BLaER1 treated with 17β-estradiol and CSF1 and Interleukin-3, amounts not matched to agents 10 nM and 100 nM (cell line): ENCODE measurements at regions not wholly inside any gene's neighbourhood (a gene's known extent, or its start where the extent isn't known, plus 50 kb on each side); places are given as distances from the start of the nearest gene placed in this dataset.
"Not testable (repeated sequence)": the region's sequence is repeated elsewhere in the genome, so short reads cannot be mapped to it uniquely, and the experiment has no call there.

Experiments
- H3K27ac ChIP-seq, 11 experiments: shearing (Covaris generic); formaldehyde crosslinking; 2 replicates each; pipeline ENCODE4 v1.8.1; 2022
- H3K27me3 ChIP-seq, 11 experiments: shearing (Covaris generic); formaldehyde crosslinking; 2 replicates each; pipeline ENCODE4 v1.8.1; 2022
- H3K36me3 ChIP-seq, 11 experiments: shearing (Covaris generic); formaldehyde crosslinking; 2 replicates each; pipeline ENCODE4 v1.8.1; 2022
- H3K4me1 ChIP-seq, 10 experiments: shearing (Covaris generic); formaldehyde crosslinking; 2 replicates each; pipeline ENCODE4 v1.8.1; 2022
- H3K4me2 ChIP-seq, 11 experiments: shearing (Covaris generic); formaldehyde crosslinking; 2 replicates each; pipeline ENCODE4 v1.8.1; 2022
- H3K4me3 ChIP-seq, 10 experiments: shearing (Covaris generic); formaldehyde crosslinking; 2 replicates each; pipeline ENCODE4 v1.8.1; 2022
- H3K9ac ChIP-seq, 11 experiments: shearing (Covaris generic); formaldehyde crosslinking; 2 replicates each; pipeline ENCODE4 v1.8.1; 2022
- H3K9me3 ChIP-seq, 11 experiments: shearing (Covaris generic); formaldehyde crosslinking; replicated peaks in 1 of 11; 2 replicates each; pipeline ENCODE4 v1.8.1; 2022
- H4K20me1 ChIP-seq, 11 experiments: shearing (Covaris generic); formaldehyde crosslinking; 2 replicates each; pipeline ENCODE4 v1.8.1; 2022
- Cebpa-rat ChIP-seq, 11 experiments: shearing (Covaris generic); IDR thresholded peaks; 2 replicates each; pipeline ENCODE4 v1.8.1; 2022

- TF ChIP-seq Cebpa-rat (IDR thresholded peaks at IDR 0.05): no peak
- peaks cover 0 to 5% (median 0%) of the 10 kb centered on the region in 11 experiments; a peak in 2 of 22 replicates for H3K9me3 ChIP-seq
Observed at GRCh38 chr5:42267091-42267490, 156.1 kb upstream of the GHR start.

GRCh38 chr5:42268170-42268569 is 155.1 kb upstream of the GHR start:
- H3K9ac ChIP-seq, H3K9me3 ChIP-seq, H3K4me1 ChIP-seq, H4K20me1 ChIP-seq, H3K36me3 ChIP-seq, H3K4me3 ChIP-seq, H3K4me2 ChIP-seq, H3K27ac ChIP-seq: not testable (repeated sequence)
- H3K27me3 ChIP-seq: peaks cover 0 to 71% (median 2%) of the 10 kb centered on the region in 11 experiments; a peak in 11 of 22 replicates

More at GRCh38 chr5:42267091-42267490, 156.1 kb upstream of the GHR start:
- Histone ChIP-seq H3K4me1 (no peaks in the 10 kb centered on the region), H3K4me2 (no peak overlapping the region), H3K9ac (no peak overlapping the region), H3K4me3 (no peak overlapping the region), H3K27ac (no peak overlapping the region), H3K36me3 (no peaks in the 10 kb centered on the region), H4K20me1 (no peaks in the 10 kb centered on the region), H3K27me3 (peaks cover 0 to 63% (median 2%) of the 10 kb centered on the region in 11 experiments; a peak in 11 of 22 replicates)

GRCh38 chr5:42268630-42269029 is 154.6 kb upstream of the GHR start:
- no peaks in the 10 kb centered on the region for H3K36me3 ChIP-seq
- no peak for TF ChIP-seq Cebpa-rat (IDR thresholded peaks at IDR 0.05)
- peaks cover 0 to 76% (median 2%) of the 10 kb centered on the region in 11 experiments; a peak in 11 of 22 replicates for H3K27me3 ChIP-seq
- H3K9ac ChIP-seq: no peak overlapping the region
- H4K20me1 ChIP-seq: no peaks in the 10 kb centered on the region
- no peak overlapping the region for H3K27ac ChIP-seq
- H3K4me2 ChIP-seq: no peak overlapping the region
- peaks cover 0 to 4% (median 0%) of the 10 kb centered on the region in 11 experiments; a peak in 2 of 22 replicates for H3K9me3 ChIP-seq
- no peak overlapping the region for H3K4me3 ChIP-seq
- H3K4me1 ChIP-seq: no peaks in the 10 kb centered on the region

GRCh38 chr5:42270771-42271170 is 152.5 kb upstream of the GHR start:
- Histone ChIP-seq H4K20me1 (no peaks in the 10 kb centered on the region), H3K9ac (no peak overlapping the region), H3K27ac (no peak overlapping the region), H3K36me3 (no peaks in the 10 kb centered on the region), H3K9me3 (no peaks in the 10 kb centered on the region), H3K27me3 (peaks cover 0 to 81% (median 2%) of the 10 kb centered on the region in 11 experiments; a peak in 11 of 22 replicates), H3K4me1 (no peaks in the 10 kb centered on the region), H3K4me2 (no peak overlapping the region), H3K4me3 (no peak overlapping the region)
- no peak for TF ChIP-seq Cebpa-rat (IDR thresholded peaks at IDR 0.05)

- TF ChIP-seq Cebpa-rat (IDR thresholded peaks at IDR 0.05): no peak
- no peak overlapping the region for H3K4me3 ChIP-seq
- no peak overlapping the region for H3K9ac ChIP-seq
- H3K4me2 ChIP-seq: no peak overlapping the region
- H3K4me1 ChIP-seq: peaks cover 0 to 7% (median 0%) of the 10 kb centered on the region in 10 experiments; a peak in 2 of 20 replicates
- no peaks in the 10 kb centered on the region for H4K20me1 ChIP-seq
- no peak overlapping the region for H3K27ac ChIP-seq
- H3K27me3 ChIP-seq: peaks cover 0 to 78% (median 0%) of the 10 kb centered on the region in 11 experiments; a peak in 10 of 22 replicates
- H3K9me3 ChIP-seq: no peaks in the 10 kb centered on the region
- no peaks in the 10 kb centered on the region for H3K36me3 ChIP-seq
Observed at GRCh38 chr5:42274913-42275312, 148.3 kb upstream of the GHR start.

GRCh38 chr5:42277293-42277692 is 145.9 kb upstream of the GHR start:
- no peak overlapping the region for H3K4me3 ChIP-seq
- H3K27me3 ChIP-seq: peaks cover 0 to 59% (median 0%) of the 10 kb centered on the region in 11 experiments; a peak in 6 of 22 replicates
- H3K36me3 ChIP-seq: no peaks in the 10 kb centered on the region
- TF ChIP-seq Cebpa-rat (IDR thresholded peaks at IDR 0.05): no peak
- no peak overlapping the region for H3K9ac ChIP-seq
- H4K20me1 ChIP-seq: no peaks in the 10 kb centered on the region
- H3K9me3 ChIP-seq: no peaks in the 10 kb centered on the region
- peaks cover 0 to 7% (median 0%) of the 10 kb centered on the region in 10 experiments; a peak in 2 of 20 replicates for H3K4me1 ChIP-seq
- no peak overlapping the region for H3K27ac ChIP-seq
- 0 out of 22 replicates have a peak overlapping the region, but pooled peaks of 1 of the 11 experiments have one; percentile 13 for H3K4me2 ChIP-seq

- Histone ChIP-seq H3K9me3 (peaks cover 0 to 17% (median 0%) of the 10 kb centered on the region in 11 experiments; a peak in 4 of 22 replicates), H4K20me1 (no peaks in the 10 kb centered on the region), H3K36me3 (no peaks in the 10 kb centered on the region), H3K9ac (no peak overlapping the region), H3K4me2 (peak overlapping the region in 2 of 11 experiments; percentile 24 to 50; a peak in 2 of 22 replicates), H3K27ac (no peak overlapping the region), H3K27me3 (peaks cover 0 to 40% (median 0%) of the 10 kb centered on the region in 11 experiments; a peak in 4 of 22 replicates), H3K4me3 (no peak overlapping the region), H3K4me1 (peaks cover 0 to 15% (median 9%) of the 10 kb centered on the region in 10 experiments; a peak in 11 of 20 replicates)
- TF ChIP-seq Cebpa-rat (IDR thresholded peaks at IDR 0.05): no peak
Observed at GRCh38 chr5:42284584-42284983, 138.7 kb upstream of the GHR start.

GRCh38 chr5:42285230-42285629 is 138.0 kb upstream of the GHR start:
- Histone ChIP-seq H3K4me3 (no peak overlapping the region), H3K36me3 (no peaks in the 10 kb centered on the region), H3K4me1 (peaks cover 0 to 15% (median 9%) of the 10 kb centered on the region in 10 experiments; a peak in 11 of 20 replicates), H3K4me2 (peak overlapping the region in 8 of 11 experiments; percentile 2 to 50 (median 27); a peak in 15 of 22 replicates), H3K27me3 (peaks cover 0 to 37% (median 0%) of the 10 kb centered on the region in 11 experiments; a peak in 4 of 22 replicates), H4K20me1 (no peaks in the 10 kb centered on the region), H3K9ac (no peak overlapping the region), H3K9me3 (peaks cover 0 to 17% (median 0%) of the 10 kb centered on the region in 11 experiments; a peak in 4 of 22 replicates), H3K27ac (no peak overlapping the region)
- no peak for TF ChIP-seq Cebpa-rat (IDR thresholded peaks at IDR 0.05)

GRCh38 chr5:42300496-42300895 is 122.7 kb upstream of the GHR start:
- Histone ChIP-seq H3K4me2 (no peak overlapping the region), H3K4me3 (no peak overlapping the region), H3K9me3 (peaks cover 0 to 26% (median 5%) of the 10 kb centered on the region in 11 experiments; a peak in 11 of 22 replicates), H3K4me1 (peaks cover 0 to 6% (median 0%) of the 10 kb centered on the region in 10 experiments; a peak in 7 of 20 replicates), H3K9ac (no peak overlapping the region), H3K27me3 (peaks cover 0 to 54% (median 0%) of the 10 kb centered on the region in 11 experiments; a peak in 4 of 22 replicates), H4K20me1 (no peaks in the 10 kb centered on the region), H3K27ac (no peak overlapping the region), H3K36me3 (no peaks in the 10 kb centered on the region)
- TF ChIP-seq Cebpa-rat (IDR thresholded peaks at IDR 0.05): no peak
